Activated CD8-positive, alpha-beta T cell treated with anti-CD3 and anti-CD28 coated beads for 36 hours (primary cell): ENCODE measurements at regions not wholly inside any gene's neighbourhood (a gene's known extent, or its start where the extent isn't known, plus 50 kb on each side); places are given as distances from the start of the nearest gene placed in this dataset.

ENCODE experiments used
- ATAC-seq: fragments of 200-7000 bp; cut with Tn5 transposase; one replicate; pipeline ENCODE4 v1.10.0; 2021; ENCODE audit warnings: mild to moderate bottlenecking, moderate library complexity
- CTCF ChIA-PET: fragments of 350-600 bp; sonication (Branson Sonifier 250); formaldehyde crosslinking; loops from one replicate; lab custom pipeline; 2021; ENCODE audit warnings: antibody characterized with exemption; lab: Charles Lee
- POLR2A ChIA-PET: fragments of 350-600 bp; sonication (Branson Sonifier 250); formaldehyde crosslinking; loops from one replicate; lab custom pipeline; 2021; ENCODE audit warnings: antibody characterized with exemption; lab: Charles Lee
- DNase-seq: peaks from one replicate; pipeline ENCODE4 v3.0.0-alpha.2; 2020
- H3K27ac Mint-ChIP-seq: one replicate; pipeline ENCODE4 v1.8.0; 2021; ENCODE audit warnings: mild to moderate bottlenecking, mixed read lengths
- H3K27me3 Mint-ChIP-seq: one replicate; pipeline ENCODE4 v1.8.0; 2021; ENCODE audit warnings: mixed read lengths
- H3K36me3 Mint-ChIP-seq: one replicate; pipeline ENCODE4 v1.8.0; 2021; ENCODE audit warnings: low read depth, mixed read lengths
- H3K4me1 Mint-ChIP-seq: one replicate; pipeline ENCODE4 v1.8.0; 2021; ENCODE audit warnings: low read depth, mixed read lengths
- H3K4me3 Mint-ChIP-seq: one replicate; pipeline ENCODE4 v1.8.0; 2021; ENCODE audit warnings: mild to moderate bottlenecking, moderate library complexity, mixed read lengths
- H3K9me3 Mint-ChIP-seq: one replicate; pipeline ENCODE4 v1.8.0; 2021; ENCODE audit warnings: mixed read lengths
- CTCF ChIP-seq: fragments of 200-600 bp; IDR thresholded peaks from one replicate; pipeline ENCODE4 v1.8.0; 2022; ENCODE audit warnings: antibody characterized with exemption, mild to moderate bottlenecking
- intact Hi-C: fragments of 100-400 bp; cut with micrococcal nuclease; formaldehyde crosslinking; loops from one replicate; pipeline ENCODE4 v1.10.0; 2022

- Mint-ChIP-seq H3K9me3 (no peaks in the 10 kb centered on the region), H3K27me3 (peaks cover 2% of the 10 kb centered on the region), H3K4me3 (no peak overlapping the region), H3K36me3 (no peaks in the 10 kb centered on the region), H3K4me1 (peaks cover 10% of the 10 kb centered on the region), H3K27ac (no peak overlapping the region)
- POLR2A ChIA-PET, result no interaction called here
- intact Hi-C loops, result no loop called here
- no peak for ATAC-seq
- TF ChIP-seq CTCF, result no peak
- CTCF ChIA-PET, result no interaction called here
- no peak for DNase-seq
Measured at GRCh38 chr16:85250147-85250463, 137.8 kb upstream of the CIBAR2 start.

GRCh38 chr16:85250609-85251223 is 138.4 kb upstream of the CIBAR2 start:
- no peaks in the 10 kb centered on the region for H3K9me3 Mint-ChIP-seq
- DNase-seq (no peak), ATAC-seq (no peak)
- H3K36me3 Mint-ChIP-seq, result no peaks in the 10 kb centered on the region
- intact Hi-C loops, result no loop called here
- POLR2A ChIA-PET, result no interaction called here
- CTCF ChIA-PET, result interaction anchor here (3.5 to 3.8 kb wide), 2 partner anchors 13 to 25 kb away, joined by 12 to 21 read pairs; no protein-coding TSS in a partner anchor
- TF ChIP-seq CTCF, result no peak
- no peaks in the 10 kb centered on the region for H3K27me3 Mint-ChIP-seq
- peaks cover 10% of the 10 kb centered on the region for H3K4me1 Mint-ChIP-seq
- H3K4me3 Mint-ChIP-seq, result no peak overlapping the region
- H3K27ac Mint-ChIP-seq, result no peak overlapping the region

- no peaks in the 10 kb centered on the region for H3K36me3 Mint-ChIP-seq
- no peak overlapping the region for H3K4me3 Mint-ChIP-seq
- intact Hi-C loops, result no loop called here
- ATAC-seq, result no peak
- no peaks in the 10 kb centered on the region for H3K9me3 Mint-ChIP-seq
- no peak overlapping the region for H3K27ac Mint-ChIP-seq
- H3K27me3 Mint-ChIP-seq, result no peaks in the 10 kb centered on the region
- ChIA-PET POLR2A (no interaction called here), CTCF (interaction anchor here (3.2 to 3.8 kb wide), 3 partner anchors 12 to 24 kb away, joined by 12 to 23 read pairs (median 21); no protein-coding TSS in a partner anchor)
- no peak for DNase-seq
- no peak for TF ChIP-seq CTCF
- peaks cover 10% of the 10 kb centered on the region for H3K4me1 Mint-ChIP-seq
Measured at GRCh38 chr16:85251225-85251760, 139.0 kb upstream of the CIBAR2 start.

- intact Hi-C loops, result no loop called here
- POLR2A ChIA-PET, result no interaction called here
- Mint-ChIP-seq H3K27ac (no peak overlapping the region), H3K27me3 (no peaks in the 10 kb centered on the region), H3K4me3 (no peak overlapping the region), H3K36me3 (no peaks in the 10 kb centered on the region), H3K4me1 (peaks cover 10% of the 10 kb centered on the region), H3K9me3 (no peaks in the 10 kb centered on the region)
- DNase-seq (no peak), ATAC-seq (no peak)
- CTCF ChIA-PET, result interaction anchor here (0.6 to 3.8 kb wide), 15 partner anchors 11 to 144 kb away, joined by 3 to 23 read pairs (median 5); no protein-coding TSS in a partner anchor
- TF ChIP-seq CTCF, result no peak
Measured at GRCh38 chr16:85252014-85252413, 139.7 kb upstream of the CIBAR2 start.

- H3K27ac Mint-ChIP-seq, result no peak overlapping the region
- no peaks in the 10 kb centered on the region for H3K9me3 Mint-ChIP-seq
- no peak for TF ChIP-seq CTCF
- H3K36me3 Mint-ChIP-seq, result no peaks in the 10 kb centered on the region
- ATAC-seq, result peak; percentile 74
- no peak overlapping the region for H3K4me3 Mint-ChIP-seq
- H3K27me3 Mint-ChIP-seq, result no peaks in the 10 kb centered on the region
- ChIA-PET POLR2A (no interaction called here), CTCF (interaction anchor here (0.6 to 3.8 kb wide), 16 partner anchors 11 to 144 kb away, joined by 3 to 23 read pairs (median 4); no protein-coding TSS in a partner anchor)
- DNase-seq, result peak; percentile 64
- intact Hi-C loops, result no loop called here
- peaks cover 10% of the 10 kb centered on the region for H3K4me1 Mint-ChIP-seq
Measured at GRCh38 chr16:85252461-85252860, 140.2 kb upstream of the CIBAR2 start.
